C4-2B (cell line): ENCODE measurements at regions not wholly inside any gene's neighbourhood (a gene's known extent, or its start where the extent isn't known, plus 50 kb on each side); places are given as distances from the start of the nearest gene placed in this dataset.

Experiments
- CTCF ChIP-seq: fragments of 450-650 bp; conservative IDR thresholded peaks from 2 replicates; pipeline ENCODE4 v1.5.1; 2017; ENCODE audit warnings: mild to moderate bottlenecking
- ZFX ChIP-seq: fragments of 450-650 bp; IDR thresholded peaks from 2 replicates; pipeline ENCODE4 v1.6.1; 2017

GRCh38 chr11:37999171-37999570, 1401.1 kb upstream of the RAG2 start:
- TF ChIP-seq CTCF (no peak), ZFX (no peak)
